ENCODE measurements at regions not wholly inside any gene's neighbourhood (a gene's known extent, or its start where the extent isn't known, plus 50 kb on each side); places are given as distances from the start of the nearest gene placed in this dataset.

- TF ChIP-seq POLR2A (IDR thresholded peaks at IDR 0.05) (no peak), POLR2AphosphoS5 (IDR thresholded peaks at IDR 0.05; ENCODE audit: insufficient read depth in 1 of 2, low read depth in 1 of 2) (no peak)
- TF ChIP-seq, protein P1, sequence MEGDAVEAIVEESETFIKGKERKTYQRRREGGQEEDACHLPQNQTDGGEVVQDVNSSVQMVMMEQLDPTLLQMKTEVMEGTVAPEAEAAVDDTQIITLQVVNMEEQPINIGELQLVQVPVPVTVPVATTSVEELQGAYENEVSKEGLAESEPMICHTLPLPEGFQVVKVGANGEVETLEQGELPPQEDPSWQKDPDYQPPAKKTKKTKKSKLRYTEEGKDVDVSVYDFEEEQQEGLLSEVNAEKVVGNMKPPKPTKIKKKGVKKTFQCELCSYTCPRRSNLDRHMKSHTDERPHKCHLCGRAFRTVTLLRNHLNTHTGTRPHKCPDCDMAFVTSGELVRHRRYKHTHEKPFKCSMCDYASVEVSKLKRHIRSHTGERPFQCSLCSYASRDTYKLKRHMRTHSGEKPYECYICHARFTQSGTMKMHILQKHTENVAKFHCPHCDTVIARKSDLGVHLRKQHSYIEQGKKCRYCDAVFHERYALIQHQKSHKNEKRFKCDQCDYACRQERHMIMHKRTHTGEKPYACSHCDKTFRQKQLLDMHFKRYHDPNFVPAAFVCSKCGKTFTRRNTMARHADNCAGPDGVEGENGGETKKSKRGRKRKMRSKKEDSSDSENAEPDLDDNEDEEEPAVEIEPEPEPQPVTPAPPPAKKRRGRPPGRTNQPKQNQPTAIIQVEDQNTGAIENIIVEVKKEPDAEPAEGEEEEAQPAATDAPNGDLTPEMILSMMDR (IDR thresholded peaks at IDR 0.05): no peak
Measured at GRCh38 chr11:104246590-104246989, 82.6 kb upstream of the PDGFD start.
